HFFc6 (cell line): ENCODE measurements at regions not wholly inside any gene's neighbourhood (a gene's known extent, or its start where the extent isn't known, plus 50 kb on each side); places are given as distances from the start of the nearest gene placed in this dataset.

Experiments used
- DNase-seq: peaks from one replicate; pipeline ENCODE4 v3.0.0-alpha.2; 2018
- H3K27ac Mint-ChIP-seq: 2 replicates; pipeline ENCODE4 v1.8.0; 2020; ENCODE audit warnings: mild to moderate bottlenecking, mixed read lengths
- H3K27me3 Mint-ChIP-seq: 2 replicates; pipeline ENCODE4 v1.8.0; 2021; ENCODE audit warnings: mild to moderate bottlenecking, moderate library complexity, mixed read lengths; ENCODE audit not compliant: insufficient read depth
- H3K36me3 Mint-ChIP-seq: 2 replicates; pipeline ENCODE4 v1.8.0; 2021; ENCODE audit warnings: low read depth, mixed read lengths
- H3K4me1 Mint-ChIP-seq: 2 replicates; pipeline ENCODE4 v1.8.0; 2020; ENCODE audit warnings: low read depth, mixed read lengths
- H3K4me3 Mint-ChIP-seq: 2 replicates; pipeline ENCODE4 v1.8.0; 2020; ENCODE audit warnings: mild to moderate bottlenecking, moderate library complexity, mixed read lengths
- H3K9me3 Mint-ChIP-seq: 2 replicates; pipeline ENCODE4 v1.8.0; 2020; ENCODE audit warnings: mild to moderate bottlenecking, mixed read lengths
- TF ChIP-seq, protein P1 (sequence below): fragments of 200-600 bp; sonication (generic); IDR thresholded peaks from 2 replicates; pipeline ENCODE4 v1.5.0; 2021; ENCODE audit warnings: antibody characterized with exemption, mild to moderate bottlenecking

GRCh38 chr21:24148461-24148860, 1458.8 kb downstream of the MRPL39 start:
- peaks cover 28% of the 10 kb centered on the region for H3K9me3 Mint-ChIP-seq
- H3K4me3 Mint-ChIP-seq = no peak overlapping the region
- no peaks in the 10 kb centered on the region for H3K36me3 Mint-ChIP-seq
- 0 out of 2 replicates have a peak, but pooled peaks cover 1% of the 10 kb centered on the region for H3K27me3 Mint-ChIP-seq
- TF ChIP-seq, protein P1, sequence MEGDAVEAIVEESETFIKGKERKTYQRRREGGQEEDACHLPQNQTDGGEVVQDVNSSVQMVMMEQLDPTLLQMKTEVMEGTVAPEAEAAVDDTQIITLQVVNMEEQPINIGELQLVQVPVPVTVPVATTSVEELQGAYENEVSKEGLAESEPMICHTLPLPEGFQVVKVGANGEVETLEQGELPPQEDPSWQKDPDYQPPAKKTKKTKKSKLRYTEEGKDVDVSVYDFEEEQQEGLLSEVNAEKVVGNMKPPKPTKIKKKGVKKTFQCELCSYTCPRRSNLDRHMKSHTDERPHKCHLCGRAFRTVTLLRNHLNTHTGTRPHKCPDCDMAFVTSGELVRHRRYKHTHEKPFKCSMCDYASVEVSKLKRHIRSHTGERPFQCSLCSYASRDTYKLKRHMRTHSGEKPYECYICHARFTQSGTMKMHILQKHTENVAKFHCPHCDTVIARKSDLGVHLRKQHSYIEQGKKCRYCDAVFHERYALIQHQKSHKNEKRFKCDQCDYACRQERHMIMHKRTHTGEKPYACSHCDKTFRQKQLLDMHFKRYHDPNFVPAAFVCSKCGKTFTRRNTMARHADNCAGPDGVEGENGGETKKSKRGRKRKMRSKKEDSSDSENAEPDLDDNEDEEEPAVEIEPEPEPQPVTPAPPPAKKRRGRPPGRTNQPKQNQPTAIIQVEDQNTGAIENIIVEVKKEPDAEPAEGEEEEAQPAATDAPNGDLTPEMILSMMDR = no peak
- no peaks in the 10 kb centered on the region for H3K4me1 Mint-ChIP-seq
- no peak overlapping the region for H3K27ac Mint-ChIP-seq
- no peak for DNase-seq

GRCh38 chr21:24147674-24148073, 1459.6 kb downstream of the MRPL39 start:
- Mint-ChIP-seq H3K36me3 (no peaks in the 10 kb centered on the region), H3K4me3 (no peak overlapping the region), H3K27ac (no peak overlapping the region), H3K9me3 (peaks cover 29% of the 10 kb centered on the region), H3K27me3 (no peaks in the 10 kb centered on the region), H3K4me1 (no peaks in the 10 kb centered on the region)
- TF ChIP-seq, protein P1 = no peak
- DNase-seq = no peak

DNA sequence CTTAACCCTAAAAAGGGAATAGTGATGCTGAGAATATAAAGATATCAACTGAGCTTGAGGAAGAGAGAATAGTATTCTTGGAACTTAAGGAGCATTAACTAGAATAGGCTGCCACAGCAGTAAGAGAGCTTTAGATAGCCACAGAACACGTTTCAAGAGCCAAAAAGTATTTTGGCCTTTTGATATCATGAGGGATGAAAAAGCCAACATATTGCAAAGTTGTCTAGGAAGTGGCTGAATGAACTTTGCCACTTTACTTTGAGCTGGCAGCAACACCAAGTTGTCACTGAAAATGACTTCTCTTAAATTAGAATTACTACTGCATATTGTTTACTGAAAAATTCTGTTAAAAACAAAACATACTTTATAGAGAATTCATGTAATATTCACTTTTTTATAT, 1476.2 kb downstream of the MRPL39 start:
- DNase-seq = no peak
- Mint-ChIP-seq H3K27ac (no peak overlapping the region), H3K4me3 (no peak overlapping the region), H3K36me3 (no peaks in the 10 kb centered on the region), H3K27me3 (no peaks in the 10 kb centered on the region), H3K9me3 (peaks cover 24% of the 10 kb centered on the region), H3K4me1 (no peaks in the 10 kb centered on the region)
- TF ChIP-seq, protein P1 = no peak

- DNase-seq = no peak
- Mint-ChIP-seq H3K4me1 (no peaks in the 10 kb centered on the region), H3K36me3 (no peaks in the 10 kb centered on the region), H3K4me3 (no peak overlapping the region), H3K27ac (no peak overlapping the region), H3K27me3 (no peaks in the 10 kb centered on the region), H3K9me3 (peaks cover 30% of the 10 kb centered on the region)
- TF ChIP-seq, protein P1 = no peak
Measured at GRCh38 chr21:24127651-24128050, 1479.6 kb downstream of the MRPL39 start.

DNA sequence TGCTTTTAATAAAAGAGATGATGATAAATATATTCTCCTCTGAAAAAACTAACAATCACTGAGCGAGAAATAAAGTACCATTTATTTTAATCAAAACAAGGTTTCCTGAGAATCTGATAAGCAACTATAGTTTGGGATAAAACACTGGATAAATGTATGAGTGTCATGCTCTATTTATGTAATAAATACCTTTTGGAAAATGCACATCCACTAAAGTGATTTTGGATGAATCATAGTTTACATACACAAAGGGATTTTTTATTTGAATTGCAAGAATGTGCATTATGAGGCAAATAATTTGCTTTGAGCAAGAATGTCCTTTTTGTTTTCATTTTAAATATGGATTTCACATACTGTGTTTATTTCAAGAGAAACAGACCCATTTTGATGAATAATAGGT, 1483.5 kb downstream of the MRPL39 start:
- peaks cover 21% of the 10 kb centered on the region for H3K9me3 Mint-ChIP-seq
- TF ChIP-seq, protein P1 = no peak
- no peak for DNase-seq
- no peaks in the 10 kb centered on the region for H3K27me3 Mint-ChIP-seq
- no peaks in the 10 kb centered on the region for H3K36me3 Mint-ChIP-seq
- no peaks in the 10 kb centered on the region for H3K4me1 Mint-ChIP-seq
- no peak overlapping the region for H3K4me3 Mint-ChIP-seq
- H3K27ac Mint-ChIP-seq = no peak overlapping the region
